H1 (cell line): ENCODE measurements at regions not wholly inside any gene's neighbourhood (a gene's known extent, or its start where the extent isn't known, plus 50 kb on each side); places are given as distances from the start of the nearest gene placed in this dataset.

Experiments used
- CTCF ChIA-PET: fragments of 300-600 bp; sonication (Branson Sonifier 250); formaldehyde crosslinking; loops from one replicate; lab custom pipeline; 2021; ENCODE audit not compliant: partially characterized antibody; lab: Charles Lee
- POLR2A ChIA-PET: fragments of 300-600 bp; sonication (Branson Sonifier 250); formaldehyde crosslinking; loops from one replicate; lab custom pipeline; 2021; ENCODE audit warnings: inconsistent platforms; ENCODE audit not compliant: partially characterized antibody; lab: Charles Lee
- DNase-seq, 2 experiments: peaks; one replicate each; pipeline versions ENCODE4 v3.0.0 to v3.0.0-alpha.2; 2010 to 2022; ENCODE audit warnings: low spot score in 2 of 2, low read depth in 1 of 2, mixed read lengths in 1 of 2
- FAIRE-seq: peaks from 2 replicates; lab custom pipeline; 2011; peaks lifted over from hg19 to GRCh38; lab: Jason Lieb, UNC
- H2AFZ ChIP-seq: 2 replicates; pipeline ENCODE4 v1.8.1; 2012; ENCODE audit warnings: low read length, inconsistent platforms
- H2AK5ac ChIP-seq: 2 replicates; pipeline ENCODE4 v1.6.1; 2013; ENCODE audit warnings: low read depth, low read length
- H2BK120ac ChIP-seq: replicated peaks from 2 replicates; pipeline ENCODE3; 2013; ENCODE audit warnings: low read depth, low read length, inconsistent platforms
- H2BK12ac ChIP-seq: 2 replicates; pipeline ENCODE4 v1.6.1; 2013; ENCODE audit warnings: low read depth, low read length
- H2BK15ac ChIP-seq: 2 replicates; pipeline ENCODE4 v1.6.1; 2013; ENCODE audit warnings: low read length
- H2BK20ac ChIP-seq: 2 replicates; pipeline ENCODE4 v1.6.1; 2013; ENCODE audit warnings: low read length
- H2BK5ac ChIP-seq: 2 replicates; pipeline ENCODE4 v1.6.1; 2013; ENCODE audit warnings: low read depth, low read length
- H3K14ac ChIP-seq: 2 replicates; pipeline ENCODE4 v1.6.1; 2013; ENCODE audit warnings: inconsistent platforms; ENCODE audit not compliant: insufficient read length
- H3K18ac ChIP-seq: 2 replicates; pipeline ENCODE4 v1.6.1; 2013; ENCODE audit warnings: low read length; ENCODE audit errors: extremely low read depth
- H3K23ac ChIP-seq: 2 replicates; pipeline ENCODE4 v1.6.1; 2013; ENCODE audit warnings: inconsistent platforms; ENCODE audit not compliant: insufficient read length
- H3K23me2 ChIP-seq: 2 replicates; pipeline ENCODE4 v1.6.1; 2013; ENCODE audit warnings: low read depth, low read length
- H3K27ac ChIP-seq: 2 replicates; pipeline ENCODE4 v1.6.1; 2011; ENCODE audit warnings: low read depth, low read length, inconsistent platforms
- H3K27me3 ChIP-seq, 4 experiments: replicated peaks in 1 of 4; 1 replicate in 1 of 4; 2 replicates in 3 of 4; pipeline versions ENCODE4 v1.6.1 to v1.8.1; 2011 to 2013; ENCODE audit warnings: low read length in 3 of 4, mild to moderate bottlenecking in 3 of 4, inconsistent platforms in 2 of 4, mixed read lengths in 2 of 4, moderate library complexity in 1 of 4; ENCODE audit not compliant: control insufficient read depth in 3 of 4, insufficient read depth in 3 of 4; ENCODE audit errors: extremely low read depth in 1 of 4
- H3K36me3 ChIP-seq, 4 experiments: 2 replicates each; pipeline versions ENCODE4 v1.6.1 to v1.8.1; 2011 to 2013; ENCODE audit warnings: mild to moderate bottlenecking in 4 of 4, low read length in 3 of 4, moderate library complexity in 2 of 4, control low read depth in 1 of 4, inconsistent platforms in 1 of 4; ENCODE audit not compliant: insufficient read depth in 4 of 4, control insufficient read depth in 2 of 4
- H3K4ac ChIP-seq: replicated peaks from 2 replicates; pipeline ENCODE3; 2013; ENCODE audit warnings: low read length, low read depth, mixed read lengths, inconsistent platforms; ENCODE audit not compliant: insufficient read length
- H3K4me1 ChIP-seq, 4 experiments: replicated peaks in 1 of 4; 1 replicate in 1 of 4; 2 replicates in 3 of 4; pipeline versions ENCODE4 v1.6.1 to v1.8.1; 2011 to 2013; ENCODE audit warnings: low read length in 3 of 4, inconsistent platforms in 2 of 4, mixed read lengths in 1 of 4; ENCODE audit not compliant: insufficient read depth in 4 of 4, control insufficient read depth in 3 of 4
- H3K4me2 ChIP-seq, 2 experiments: 2 replicates each; pipeline versions ENCODE4 v1.6.1 to v1.8.1; 2011 to 2013; ENCODE audit warnings: low read depth in 2 of 2, low read length in 2 of 2, control low read depth in 1 of 2, inconsistent platforms in 1 of 2, mild to moderate bottlenecking in 1 of 2; ENCODE audit not compliant: insufficient read depth in 1 of 2
- H3K4me3 ChIP-seq, 4 experiments: fragments of 200-600, 300-600 bp in 1 of 4; sonication (generic), shearing (Covaris generic), sonication (Bioruptor Twin) in 1 of 4; 2 replicates each; pipeline versions ENCODE4 v1.5.1 to v1.8.1; 2011 to 2016; ENCODE audit warnings: low read length in 4 of 4, low read depth in 3 of 4, control low read depth in 2 of 4, inconsistent platforms in 2 of 4, mild to moderate bottlenecking in 2 of 4, mixed read lengths in 1 of 4, moderate library complexity in 1 of 4; ENCODE audit not compliant: insufficient read depth in 2 of 4; ENCODE audit errors: extremely low read depth in 1 of 4
- H3K56ac ChIP-seq: replicated peaks from 2 replicates; pipeline ENCODE3; 2013; ENCODE audit warnings: low read depth, mild to moderate bottlenecking, mixed read lengths, low read length, inconsistent platforms; ENCODE audit not compliant: insufficient read length
- H3K79me1 ChIP-seq: 2 replicates; pipeline ENCODE4 v1.6.1; 2013; ENCODE audit warnings: low read depth, low read length, control low read depth
- H3K79me2 ChIP-seq, 2 experiments: 2 replicates each; pipeline versions ENCODE4 v1.6.1 to v1.8.1; 2012 to 2013; ENCODE audit warnings: low read length in 2 of 2, mild to moderate bottlenecking in 2 of 2, inconsistent platforms in 1 of 2; ENCODE audit not compliant: insufficient read depth in 2 of 2, control insufficient read depth in 1 of 2
- H3K9ac ChIP-seq, 4 experiments: replicated peaks in 1 of 4; 1 replicate in 1 of 4; 2 replicates in 3 of 4; pipeline versions ENCODE4 v1.6.1 to v1.8.1; 2011 to 2013; ENCODE audit warnings: low read depth in 3 of 4, low read length in 3 of 4, control low read depth in 2 of 4, mild to moderate bottlenecking in 2 of 4, moderate library complexity in 2 of 4, inconsistent platforms in 1 of 4; ENCODE audit errors: extremely low read depth in 1 of 4
- H3K9me3 ChIP-seq, 2 experiments: 2 replicates each; pipeline versions ENCODE4 v1.6.1 to v1.8.1; 2012 to 2013; ENCODE audit warnings: mild to moderate bottlenecking in 2 of 2, moderate library complexity in 2 of 2, control low read depth in 1 of 2, inconsistent platforms in 1 of 2, low read depth in 1 of 2, low read length in 1 of 2, mixed read lengths in 1 of 2; ENCODE audit not compliant: insufficient read depth in 2 of 2
- H4K20me1 ChIP-seq, 2 experiments: replicated peaks in 1 of 2; 2 replicates each; pipeline versions ENCODE3 to v1.8.1; 2011 to 2013; ENCODE audit warnings: inconsistent platforms in 2 of 2, low read length in 2 of 2, mild to moderate bottlenecking in 1 of 2; ENCODE audit not compliant: insufficient read depth in 2 of 2, control insufficient read depth in 1 of 2
- H4K5ac ChIP-seq: 2 replicates; pipeline ENCODE4 v1.6.1; 2013; ENCODE audit warnings: low read length, low read depth, mixed read lengths, inconsistent platforms; ENCODE audit not compliant: insufficient read length
- H4K8ac ChIP-seq: 2 replicates; pipeline ENCODE4 v1.8.0; 2013; ENCODE audit warnings: mild to moderate bottlenecking, moderate library complexity, low read length, inconsistent platforms; ENCODE audit not compliant: insufficient read depth; ENCODE audit errors: extremely low read depth
- H4K91ac ChIP-seq: replicated peaks from 2 replicates; pipeline ENCODE3; 2013; ENCODE audit warnings: low read length, mixed read lengths, inconsistent platforms; ENCODE audit not compliant: insufficient read length
- CEBPB ChIP-seq: IDR thresholded peaks from 2 replicates; pipeline ENCODE4 v1.6.1; 2012; ENCODE audit warnings: low read depth, low read length
- MAFK ChIP-seq: IDR thresholded peaks from 2 replicates; pipeline ENCODE4 v1.6.1; 2012; ENCODE audit warnings: low read depth, mild to moderate bottlenecking, improper control_type of control experiment, low read length
- ZNF274 ChIP-seq: IDR thresholded peaks from 2 replicates; pipeline ENCODE4 v1.7.0; 2012; ENCODE audit warnings: low read length, borderline replicate concordance; ENCODE audit errors: extremely low read depth
- WGBS, 2 experiments: shearing (Covaris generic) in 1 of 2; methylation state at CpG; one replicate each; pipeline versions ENCODE4 v1.1.6 to v1.1.7; 2013 to 2015; ENCODE audit warnings: low lambda C conversion rate in 2 of 2, mixed read lengths in 2 of 2, inconsistent platforms in 1 of 2, low coverage in 1 of 2, missing lambda C conversion rate in 1 of 2; ENCODE audit not compliant: insufficient replicate concordance in 2 of 2, insufficient coverage in 1 of 2, insufficient read length in 1 of 2; ENCODE audit errors: extremely low coverage in 1 of 2, missing lambda C conversion rate in 1 of 2; 5-methylcytosine and 5-hydroxymethylcytosine counted together

GRCh38 chr6:88248709-88249321 is 82.7 kb upstream of the CNR1 start:
- peaks cover under 1 to 3% of the 10 kb centered on the region in 2 experiments; a peak in 1 of 4 replicates for H3K9me3 ChIP-seq
- H3K79me1 ChIP-seq: no peaks in the 10 kb centered on the region
- H2BK120ac ChIP-seq: no peak overlapping the region
- H3K27ac ChIP-seq: no peak overlapping the region
- DNase-seq (no peak), FAIRE-seq (no peak)
- H2BK12ac ChIP-seq: no peak overlapping the region
- no peaks in the 10 kb centered on the region; the same call in 1 of the 2 replicates for H3K23me2 ChIP-seq
- H3K14ac ChIP-seq: no peak overlapping the region
- no peak overlapping the region for H3K18ac ChIP-seq
- no peak overlapping the region for H3K23ac ChIP-seq
- H3K79me2 ChIP-seq: no peaks in the 10 kb centered on the region
- no peak overlapping the region for H3K4ac ChIP-seq
- H3K4me2 ChIP-seq: no peak overlapping the region
- no peak overlapping the region for H4K8ac ChIP-seq
- H2BK5ac ChIP-seq: no peak overlapping the region
- H4K20me1 ChIP-seq: no peaks in the 10 kb centered on the region
- H3K56ac ChIP-seq: no peak overlapping the region
- POLR2A ChIA-PET: no interaction called here
- H3K4me3 ChIP-seq: no peak overlapping the region
- CTCF ChIA-PET: interaction anchor here (1.0 to 1.3 kb wide), 3 partner anchors 41 to 417 kb away, joined by 3 read pairs; no protein-coding TSS in a partner anchor
- no peaks in the 10 kb centered on the region for H3K4me1 ChIP-seq
- H2AK5ac ChIP-seq: no peak overlapping the region
- H3K27me3 ChIP-seq: no peaks in the 10 kb centered on the region
- no peak overlapping the region for H2BK20ac ChIP-seq
- WGBS, 2 experiments: 98% methylated on average over 4 of the region's 4 CpGs; no CpG with 5 or more reads in 1 of the 2 experiments
- no peaks in the 10 kb centered on the region for H3K36me3 ChIP-seq
- no peak overlapping the region for H3K9ac ChIP-seq
- H2AFZ ChIP-seq: no peak overlapping the region
- TF ChIP-seq MAFK: peak; percentile 23; the same call in 1 of the 2 replicates
- peak; percentile 12; the same call in 1 of the 2 replicates for TF ChIP-seq CEBPB
- TF ChIP-seq ZNF274: no peak
- H2BK15ac ChIP-seq: no peak overlapping the region
- H4K91ac ChIP-seq: no peak overlapping the region
- no peak overlapping the region for H4K5ac ChIP-seq
